ENCODE measurements at regions not wholly inside any gene's neighbourhood (a gene's known extent, or its start where the extent isn't known, plus 50 kb on each side); places are given as distances from the start of the nearest gene placed in this dataset.

- TF ChIP-seq CTCF (conservative IDR thresholded peaks at IDR 0.05; ENCODE audit: low read length) (no peak), EZH2phosphoT487 (IDR thresholded peaks at IDR 0.05; ENCODE audit: borderline replicate concordance) (no peak)
These were observed 942.3 kb upstream of the PRKX start for GRCh38 chrX:4655743-4656142.

Data from Loucy (cell line).